Panc1 (cell line): ENCODE measurements at regions not wholly inside any gene's neighbourhood (a gene's known extent, or its start where the extent isn't known, plus 50 kb on each side); places are given as distances from the start of the nearest gene placed in this dataset.

ENCODE experiments used
- ATAC-seq: fragments of 200-7000 bp; cut with Tn5 transposase; 2 replicates; pipeline ENCODE4 v1.9.1; 2020; ENCODE audit warnings: mild to moderate bottlenecking, moderate library complexity
- BruUV-seq: library from RNA; stranded (reverse); fragments of 400-500 nt; replicated peaks from 2 replicates; lab custom pipeline; 2021; lab: Mats Ljungman, UMichigan
- CTCF ChIA-PET: fragments of 300-600 bp; sonication (Branson Sonifier 250); formaldehyde crosslinking; loops from one replicate; lab custom pipeline; 2022; ENCODE audit warnings: antibody characterized with exemption; lab: Charles Lee
- POLR2A ChIA-PET: fragments of 300-600 bp; sonication (Branson Sonifier 250); formaldehyde crosslinking; loops from one replicate; lab custom pipeline; 2022; ENCODE audit warnings: antibody characterized with exemption; lab: Charles Lee
- DNase-seq: peaks from one replicate; pipeline ENCODE4 v3.0.0-alpha.2; 2010; ENCODE audit warnings: low read depth, low spot score
- H3K27ac ChIP-seq: 2 replicates; pipeline ENCODE4 v1.5.1; 2011; ENCODE audit warnings: mild to moderate bottlenecking, low read length, inconsistent platforms
- H3K27me3 ChIP-seq: fragments of 200-500 bp; sonication (Bioruptor generic); 2 replicates; pipeline ENCODE4 v1.6.0; 2014; ENCODE audit warnings: low read length, inconsistent platforms; ENCODE audit not compliant: control insufficient read depth, insufficient read depth
- H3K36me3 ChIP-seq: fragments of 200-500 bp; sonication (Bioruptor generic); 2 replicates; pipeline ENCODE4 v1.5.1; 2014; ENCODE audit warnings: inconsistent platforms, mild to moderate bottlenecking, low read length, moderate library complexity; ENCODE audit not compliant: control insufficient read depth, insufficient read depth
- H3K4me1 ChIP-seq: 2 replicates; pipeline ENCODE4 v1.5.1; 2011; ENCODE audit warnings: inconsistent platforms, mild to moderate bottlenecking, low read length, moderate library complexity; ENCODE audit not compliant: control insufficient read depth, insufficient read depth
- H3K4me3 ChIP-seq, 2 experiments: 2 replicates each; pipeline ENCODE4 v1.5.1; 2011 to 2012; ENCODE audit warnings: low read depth in 2 of 2, low read length in 2 of 2, mild to moderate bottlenecking in 2 of 2, inconsistent platforms in 1 of 2, moderate library complexity in 1 of 2
- H3K9me3 ChIP-seq: fragments of 200-500 bp; sonication (Bioruptor generic); 2 replicates; pipeline ENCODE4 v1.5.1; 2014; ENCODE audit warnings: low read depth, mild to moderate bottlenecking, inconsistent platforms, low read length, moderate library complexity; ENCODE audit not compliant: control insufficient read depth, insufficient read depth
- CTCF ChIP-seq: fragments of 450-650 bp; IDR thresholded peaks from 2 replicates; pipeline ENCODE4 v1.5.1; 2017; ENCODE audit warnings: mild to moderate bottlenecking
- POLR2AphosphoS5 ChIP-seq: IDR thresholded peaks from 2 replicates; pipeline ENCODE4 v1.6.1; 2012; ENCODE audit warnings: mild to moderate bottlenecking, low read depth, low read length, moderate library complexity
- REST ChIP-seq, 2 experiments: IDR thresholded peaks; 2 replicates each; pipeline ENCODE4 v1.6.1; 2011 to 2012; ENCODE audit warnings: low read depth in 2 of 2, control low read depth in 1 of 2, low read length in 1 of 2, mild to moderate bottlenecking in 1 of 2, moderate library complexity in 1 of 2; ENCODE audit not compliant: insufficient read depth in 1 of 2
- SIN3A ChIP-seq: IDR thresholded peaks from 2 replicates; pipeline ENCODE4 v1.6.1; 2012; ENCODE audit warnings: low read depth, mild to moderate bottlenecking, low read length, moderate library complexity, borderline replicate concordance; ENCODE audit not compliant: insufficient read depth
- TCF7L2 ChIP-seq: IDR thresholded peaks from 2 replicates; pipeline ENCODE4 v1.6.1; 2011; ENCODE audit warnings: mild to moderate bottlenecking, low read depth, low read length, inconsistent platforms
- in situ Hi-C: cut with HindIII; loops from 2 replicates; pipeline ENCODE4 v1.10.0; 2016; ENCODE audit warnings: low sequenced_read_pairs, low pct_unique_long_range_greater_than_20kb
- intact Hi-C: fragments of 100-400 bp; cut with micrococcal nuclease; formaldehyde crosslinking; loops from one replicate; pipeline ENCODE4 v1.10.0; 2022; ENCODE audit not compliant: unreplicated experiment

- DNase-seq: peak; percentile 30
- ChIA-PET CTCF (no interaction called here), POLR2A (no interaction called here)
- Histone ChIP-seq H3K27me3 (no peaks in the 10 kb centered on the region), H3K4me3 (no peak overlapping the region), H3K9me3 (no peaks in the 10 kb centered on the region), H3K4me1 (peaks cover 6% of the 10 kb centered on the region), H3K27ac (peak overlapping the region; percentile 73), H3K36me3 (no peaks in the 10 kb centered on the region)
- BruUV-seq: no TSS peak
- ATAC-seq: peak; percentile 45; the same call in 1 of the 2 replicates
- TF ChIP-seq REST (IDR thresholded peaks at IDR 0.05; ENCODE audit: insufficient read depth in 1 of 2, low read depth in 2 of 2, low read length in 1 of 2) (no peak), SIN3A (no peak), POLR2AphosphoS5 (no peak), CTCF (no peak), TCF7L2 (no peak)
- in situ Hi-C loops: loop anchor here (10.0 kb wide), 1 partner anchor 231 kb away; no protein-coding TSS in a partner anchor
- intact Hi-C loops: loop anchor here (10.0 kb wide), 1 partner anchor 79 kb away; no protein-coding TSS in a partner anchor
Observed at GRCh38 chr16:77585379-77586251, 136.7 kb upstream of the NUDT7 start.

- in situ Hi-C loops: loop anchor here (10.0 kb wide), 1 partner anchor 234 kb away; no protein-coding TSS in a partner anchor
Observed at GRCh38 chr16:77588389-77588788, 133.9 kb upstream of the NUDT7 start.

More at GRCh38 chr16:77588389-77588788, 133.9 kb upstream of the NUDT7 start:
- TF ChIP-seq CTCF: no peak
- no peak for TF ChIP-seq TCF7L2
- TF ChIP-seq REST (IDR thresholded peaks at IDR 0.05; ENCODE audit: insufficient read depth in 1 of 2, low read depth in 2 of 2, low read length in 1 of 2): no peak
- TF ChIP-seq SIN3A: no peak
- no peak for TF ChIP-seq POLR2AphosphoS5
- intact Hi-C loops: loop anchor here (10.0 kb wide), 1 partner anchor 76 kb away; no protein-coding TSS in a partner anchor
- no peak overlapping the region for H3K4me3 ChIP-seq
- H3K36me3 ChIP-seq: no peaks in the 10 kb centered on the region
- ChIA-PET POLR2A (no interaction called here), CTCF (no interaction called here)
- peaks cover 6% of the 10 kb centered on the region for H3K4me1 ChIP-seq
- ATAC-seq (no peak), DNase-seq (no peak)
- H3K27me3 ChIP-seq: no peaks in the 10 kb centered on the region
- no peak overlapping the region for H3K27ac ChIP-seq
- H3K9me3 ChIP-seq: no peaks in the 10 kb centered on the region
- no TSS peak for BruUV-seq
